Kidney tubule cell (primary cell): ENCODE measurements at regions not wholly inside any gene's neighbourhood (a gene's known extent, or its start where the extent isn't known, plus 50 kb on each side); places are given as distances from the start of the nearest gene placed in this dataset.
"Not testable (repeated sequence)": the region's sequence is repeated elsewhere in the genome, so short reads cannot be mapped to it uniquely, and the experiment has no call there.

ENCODE experiments used
- DNase-seq: peaks from one replicate; pipeline ENCODE4 v3.0.0-alpha.2; 2018; ENCODE audit warnings: low spot score

DNA sequence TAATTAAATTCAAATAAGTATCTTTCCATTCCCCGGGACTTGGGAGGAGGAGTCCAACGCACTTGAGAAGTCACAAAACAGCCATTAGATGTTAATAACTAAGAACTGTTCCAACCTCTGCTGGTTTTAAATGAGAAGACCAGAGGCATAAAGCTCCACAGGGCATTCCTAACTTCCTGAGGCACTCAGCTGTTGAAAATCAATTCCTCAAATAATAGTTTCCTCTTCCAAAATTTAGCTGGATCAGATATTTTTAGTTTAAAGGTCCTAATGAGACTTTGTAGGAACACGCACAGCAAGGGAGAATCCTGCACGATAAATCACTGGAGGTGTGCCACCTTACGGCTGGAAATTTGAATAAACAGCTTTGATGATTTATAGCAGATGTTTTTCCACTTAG, 504.3 kb upstream of the ZFP42 start:
- no peak for DNase-seq

DNA sequence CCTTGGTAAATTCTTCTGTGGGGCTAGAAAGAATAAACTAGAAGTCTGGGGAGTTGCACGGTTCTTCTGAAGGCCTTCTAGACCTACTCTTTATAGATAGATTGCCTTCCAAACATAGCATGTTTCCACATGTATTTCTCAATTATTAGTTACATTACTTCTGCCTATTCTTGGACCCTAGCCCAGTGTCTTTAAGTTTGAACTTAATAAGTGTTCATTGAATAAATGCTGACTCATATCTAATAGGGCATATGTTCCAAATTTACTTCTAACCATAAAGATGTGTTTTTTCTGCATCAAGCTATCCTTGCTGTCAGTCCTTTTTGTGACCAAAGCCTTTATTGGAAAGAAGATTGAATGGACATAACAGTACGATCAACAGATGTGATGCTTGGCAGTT, 503.6 kb upstream of the ZFP42 start:
- no peak for DNase-seq

DNA sequence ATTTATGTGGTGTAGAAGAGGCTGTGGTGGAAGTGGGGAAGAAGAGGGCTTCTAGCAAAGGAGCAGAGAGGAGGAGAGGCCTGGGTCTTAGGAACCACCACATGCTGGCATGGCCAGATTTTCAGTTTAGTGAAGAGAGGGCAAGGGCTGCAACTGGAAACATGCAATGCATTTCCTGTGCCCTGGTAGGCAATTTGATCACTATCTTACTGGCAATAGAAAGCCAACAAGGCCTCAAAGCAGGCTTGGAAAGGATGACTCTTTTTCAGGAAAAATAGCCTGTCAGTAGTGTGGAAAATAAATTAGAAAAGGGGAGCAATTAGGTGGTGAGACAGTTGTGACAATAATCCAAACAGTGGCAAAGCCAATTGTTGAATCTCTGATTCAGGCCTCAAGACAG, 501.9 kb upstream of the ZFP42 start:
- no peak for DNase-seq

DNA sequence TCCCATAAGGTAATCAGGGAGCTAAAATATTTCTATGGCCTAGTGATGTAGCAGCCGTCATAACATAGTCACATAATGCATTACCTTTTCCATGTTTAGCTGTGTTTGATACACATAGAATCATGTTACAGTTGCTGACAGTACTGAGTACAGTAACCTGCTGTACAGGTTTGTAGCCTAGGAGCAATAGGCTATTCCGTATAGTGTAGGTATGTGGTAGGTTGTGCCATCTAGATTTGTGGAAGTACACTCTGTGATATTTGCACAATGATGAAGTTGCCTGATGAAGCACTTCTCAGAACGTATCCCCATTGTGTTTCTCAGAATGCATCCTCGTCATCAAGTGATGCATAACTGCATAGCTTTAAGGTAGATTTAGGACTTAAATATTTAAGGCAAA, 495.6 kb upstream of the ZFP42 start:
- DNase-seq = no peak

DNA sequence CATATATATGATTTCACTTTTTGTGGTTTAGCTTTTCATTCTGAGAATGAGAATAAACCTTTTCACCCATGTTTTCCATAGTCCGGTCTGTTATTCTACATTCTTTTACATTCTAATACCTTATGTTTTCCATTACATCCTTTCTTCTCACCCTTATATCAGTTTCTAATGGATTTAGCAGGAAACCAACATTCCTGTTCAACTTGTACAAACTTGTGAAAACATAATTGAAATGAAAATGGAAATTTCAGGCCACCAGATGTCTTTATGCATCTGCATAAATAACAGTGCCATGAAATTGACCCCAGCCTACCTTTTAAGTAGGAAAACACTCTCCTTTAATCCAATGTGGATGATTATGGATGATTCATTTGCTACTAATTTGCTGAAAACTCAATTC, 494.8 kb upstream of the ZFP42 start:
- DNase-seq = no peak

DNA sequence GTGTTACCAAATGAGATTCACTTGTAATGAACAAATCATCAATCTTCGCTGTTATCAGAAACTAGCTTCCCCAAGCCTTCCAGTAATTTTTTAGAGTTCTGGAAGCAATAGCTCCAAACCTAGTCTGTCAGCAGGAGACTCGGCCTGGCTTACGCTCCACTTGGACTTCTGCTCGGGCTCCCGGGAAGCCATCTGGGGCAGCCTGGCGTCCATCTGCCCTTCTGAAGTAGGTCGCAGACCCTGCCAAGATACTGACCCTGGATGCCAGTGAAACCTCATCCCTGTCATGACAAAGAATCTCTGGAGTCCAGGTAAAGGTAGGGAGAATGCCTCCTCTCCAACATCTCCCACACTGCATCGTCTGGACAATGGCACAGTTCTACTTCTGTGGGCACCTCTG, 493.8 kb upstream of the ZFP42 start:
- DNase-seq = no peak

DNA sequence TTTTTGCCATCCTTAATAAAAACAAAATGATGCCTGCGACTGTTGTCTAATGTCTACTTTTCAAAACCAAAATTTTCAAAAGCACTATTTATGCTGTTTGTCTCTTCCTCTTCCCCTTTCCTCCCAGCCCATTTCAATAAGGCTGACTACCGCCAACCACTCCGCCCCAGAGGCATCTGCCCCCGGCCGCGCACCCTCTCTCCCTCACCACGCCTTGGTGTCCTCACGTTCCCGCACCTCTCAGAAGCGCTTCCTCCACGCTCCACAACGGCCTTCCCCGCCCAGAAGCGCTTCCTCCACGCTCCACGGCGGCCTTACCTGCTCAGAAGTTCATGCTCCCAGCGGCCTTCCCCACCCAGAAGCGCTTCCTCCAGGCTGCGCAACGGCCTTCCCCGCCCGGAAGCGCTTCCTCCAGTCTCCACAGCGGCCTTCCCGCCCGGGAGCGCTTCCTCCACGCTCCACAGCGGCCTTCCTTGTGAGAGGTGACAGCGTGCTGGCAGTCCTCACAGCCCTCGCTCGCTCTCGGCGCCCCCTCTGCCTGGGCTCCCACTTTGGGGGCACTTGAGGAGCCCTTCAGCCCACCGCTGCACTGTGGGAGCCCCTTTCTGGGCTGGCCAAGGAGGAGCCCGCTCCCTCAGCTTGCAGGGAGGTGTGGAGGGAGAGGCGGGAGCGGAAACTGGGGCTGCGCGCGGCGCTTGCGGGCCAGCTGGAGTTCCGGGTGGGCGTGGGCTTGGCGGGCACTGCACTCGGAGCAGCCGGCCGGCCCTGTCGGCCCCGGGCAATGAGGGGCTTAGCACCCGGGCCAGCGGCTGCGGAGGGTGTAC, 490.4 kb upstream of the ZFP42 start:
- DNase-seq = no peak

DNA sequence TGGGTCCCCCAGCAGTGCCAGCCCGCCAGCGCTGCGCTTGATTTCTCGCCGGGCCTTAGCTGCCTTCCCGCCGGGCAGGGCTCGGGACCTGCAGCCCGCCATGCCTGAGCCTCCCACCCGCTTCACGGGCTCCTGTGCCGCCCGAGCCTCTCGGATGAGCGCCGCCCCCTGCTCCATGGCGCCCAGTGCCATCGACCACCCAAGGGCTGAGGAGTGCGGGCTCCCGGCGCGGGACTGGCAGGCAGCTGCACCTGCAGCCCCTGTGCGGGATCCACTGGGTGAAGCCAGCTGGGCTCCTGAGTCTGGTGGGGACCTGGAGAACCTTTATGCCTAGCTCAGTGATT, 489.8 kb upstream of the ZFP42 start:
- DNase-seq = not testable (repeated sequence)

DNA sequence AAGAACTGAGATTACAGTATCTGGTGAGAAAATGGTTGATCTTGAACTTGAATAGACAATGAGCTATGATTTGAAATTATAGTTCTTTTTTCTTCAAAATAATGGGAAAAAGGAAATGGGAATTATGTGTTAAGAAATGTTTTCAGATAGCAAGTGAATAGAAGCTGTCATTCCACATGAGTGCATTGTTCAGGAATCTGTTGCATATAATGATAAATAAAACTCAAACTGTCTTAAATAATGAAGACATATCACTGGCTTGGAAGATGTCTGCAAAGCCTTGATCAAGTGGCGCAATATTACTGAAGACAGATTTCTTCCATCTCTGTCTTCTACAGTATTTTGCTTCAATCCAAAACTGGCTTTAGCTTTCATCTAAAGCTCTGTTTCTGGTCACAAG, 479.3 kb upstream of the ZFP42 start:
- no peak for DNase-seq

DNA sequence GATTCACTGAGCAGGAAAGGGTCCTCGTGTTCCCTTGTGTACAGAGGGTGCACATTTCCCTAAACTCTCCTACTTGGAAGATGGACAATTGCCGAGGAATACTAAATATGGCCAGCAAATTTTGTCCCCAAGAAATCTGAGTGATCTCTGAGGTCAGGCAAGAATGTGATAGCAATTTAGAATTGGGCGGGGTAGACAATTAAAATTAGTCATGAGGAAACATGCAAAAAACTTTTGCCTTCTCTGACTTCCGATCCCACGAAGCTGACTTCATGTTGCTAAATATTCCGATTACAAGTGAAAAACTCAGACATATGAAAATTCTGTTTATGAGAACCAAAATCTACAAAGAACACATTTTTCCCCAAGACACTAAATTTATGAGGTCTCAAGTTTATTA, 453.9 kb upstream of the ZFP42 start:
- no peak for DNase-seq

DNA sequence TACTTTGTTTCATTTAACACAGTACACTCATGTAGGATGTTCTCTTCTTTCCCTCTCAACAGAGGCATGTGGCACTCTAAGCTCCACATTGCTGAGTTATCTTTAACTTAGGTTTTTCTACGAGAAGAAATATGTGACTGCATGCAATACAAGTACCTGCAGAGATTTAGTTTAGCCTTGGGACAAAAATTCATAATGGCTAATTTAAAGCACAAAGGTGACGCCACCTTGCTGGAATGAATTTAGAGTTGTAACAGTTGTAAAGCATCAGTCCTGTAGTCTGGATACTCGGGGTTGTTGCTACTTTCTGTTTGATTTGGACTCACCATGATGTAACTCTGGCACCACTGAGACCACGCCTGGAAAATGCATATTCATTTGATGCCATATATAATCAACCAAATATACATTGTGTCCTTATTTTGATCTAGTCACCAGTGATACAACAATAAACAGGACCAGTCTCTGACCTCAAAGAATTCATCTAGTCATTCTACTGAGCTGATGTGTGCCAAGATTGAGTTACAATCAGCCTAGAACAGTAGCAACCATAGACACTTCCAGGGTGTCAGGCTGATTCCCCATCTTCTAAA, 451.0 kb upstream of the ZFP42 start:
- DNase-seq = peak; percentile 22

DNA sequence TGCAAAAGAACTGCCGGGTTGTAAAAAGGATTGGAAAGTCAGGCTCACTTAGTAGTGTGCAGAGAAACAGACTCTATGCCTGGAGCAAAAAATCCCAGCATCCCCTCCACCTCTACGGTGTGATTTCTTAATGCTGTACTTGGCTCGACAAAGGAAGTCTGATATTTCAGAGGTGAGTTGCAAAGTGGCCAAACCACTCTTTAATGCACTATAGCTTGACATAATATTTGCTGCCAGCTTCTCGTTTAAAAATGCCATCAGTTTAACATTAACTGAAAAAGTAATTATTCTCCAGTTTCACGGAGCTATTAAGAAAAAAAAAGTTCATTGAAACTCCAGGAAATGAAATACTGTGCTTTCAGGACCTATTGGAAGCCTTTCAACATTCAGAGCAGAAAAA, 448.3 kb upstream of the ZFP42 start:
- DNase-seq = peak; percentile 84

DNA sequence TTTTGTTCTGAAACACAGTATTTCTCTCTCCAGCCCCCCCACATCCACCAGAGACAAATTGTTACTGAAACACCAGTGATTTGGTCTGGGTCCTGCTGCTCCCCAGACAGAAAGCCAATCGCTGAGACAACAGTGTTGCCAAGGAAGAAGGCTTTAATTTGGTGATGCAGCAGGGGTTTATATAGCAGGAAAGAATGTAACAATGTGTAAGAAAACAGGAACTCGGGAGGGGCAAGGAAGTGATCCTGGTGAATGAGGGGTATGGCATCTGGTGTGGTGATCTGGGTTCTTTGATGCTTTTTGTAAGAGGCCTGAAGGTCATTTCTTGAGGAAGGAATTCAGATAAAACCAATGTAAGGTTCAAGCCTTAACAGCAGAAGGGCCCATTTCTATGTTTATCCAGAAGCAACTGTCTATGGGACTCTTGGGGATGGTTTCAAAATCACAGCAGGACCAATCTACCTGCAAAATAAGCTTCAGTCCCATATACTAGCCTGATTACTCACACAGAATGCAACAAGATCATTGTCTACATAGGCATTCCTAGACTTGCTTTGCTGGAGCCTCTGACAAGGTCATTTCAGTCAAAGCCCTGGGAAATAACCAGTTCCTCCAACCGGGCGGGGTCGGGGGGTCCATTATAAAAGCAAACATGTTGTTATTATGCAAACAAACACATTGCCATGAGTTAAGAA, 445.2 kb upstream of the ZFP42 start:
- peak; percentile 80 for DNase-seq

DNA sequence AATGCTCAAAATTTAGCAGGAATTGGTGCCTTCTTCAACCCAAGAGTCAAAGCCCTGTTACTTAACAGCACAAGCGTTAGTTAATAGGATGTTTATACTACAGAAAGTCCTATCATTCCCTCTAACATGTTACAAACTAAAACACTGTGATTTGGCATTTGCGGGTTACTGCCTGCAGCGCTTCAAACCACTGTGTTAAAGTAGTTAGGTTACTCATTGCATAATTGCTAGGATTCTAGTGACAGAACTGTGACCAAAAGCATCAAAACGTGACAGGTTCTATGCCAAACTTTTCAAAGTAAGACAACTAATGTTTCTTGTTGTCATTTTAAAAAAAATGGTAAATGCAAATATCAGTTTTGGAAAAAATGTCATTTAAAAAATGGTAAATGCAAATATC, 442.8 kb upstream of the ZFP42 start:
- DNase-seq = no peak

DNA sequence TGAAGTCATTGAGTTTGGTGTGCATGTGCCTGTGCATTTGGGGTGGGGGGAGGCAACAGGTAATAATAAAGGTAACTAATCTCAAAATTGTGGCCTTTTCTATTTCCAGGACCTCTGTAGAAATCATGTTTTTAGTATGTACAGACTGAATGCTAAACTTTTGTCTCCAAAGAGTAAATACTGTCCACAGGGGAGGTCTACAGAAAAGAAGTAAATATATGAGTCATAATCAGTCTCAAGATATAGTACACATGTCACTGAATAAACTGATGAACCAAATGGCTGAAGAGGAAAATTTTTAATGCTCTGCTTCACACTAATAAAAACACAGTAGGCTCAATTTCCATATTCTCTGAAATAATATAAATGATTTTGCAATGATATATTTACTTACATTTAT, 440.4 kb upstream of the ZFP42 start:
- no peak for DNase-seq

DNA sequence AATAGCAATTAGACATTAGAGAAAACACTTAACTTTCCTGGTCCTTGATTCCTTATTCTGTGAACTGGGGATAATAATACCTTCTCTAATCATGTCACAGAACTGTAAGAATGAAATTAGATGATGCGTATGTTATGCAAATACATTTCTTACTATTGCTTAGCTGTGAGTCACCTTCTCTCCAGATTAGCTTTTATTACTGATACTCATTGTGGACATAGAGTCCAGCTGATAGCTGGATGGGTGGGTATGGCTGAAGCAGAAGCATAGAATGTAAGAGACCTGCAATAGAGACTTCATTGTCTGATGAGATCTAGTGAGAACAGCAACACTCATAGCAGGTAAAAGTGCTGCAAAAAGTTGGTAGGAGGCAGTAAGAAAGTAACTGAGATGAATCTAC, 437.2 kb upstream of the ZFP42 start:
- DNase-seq = no peak

DNA sequence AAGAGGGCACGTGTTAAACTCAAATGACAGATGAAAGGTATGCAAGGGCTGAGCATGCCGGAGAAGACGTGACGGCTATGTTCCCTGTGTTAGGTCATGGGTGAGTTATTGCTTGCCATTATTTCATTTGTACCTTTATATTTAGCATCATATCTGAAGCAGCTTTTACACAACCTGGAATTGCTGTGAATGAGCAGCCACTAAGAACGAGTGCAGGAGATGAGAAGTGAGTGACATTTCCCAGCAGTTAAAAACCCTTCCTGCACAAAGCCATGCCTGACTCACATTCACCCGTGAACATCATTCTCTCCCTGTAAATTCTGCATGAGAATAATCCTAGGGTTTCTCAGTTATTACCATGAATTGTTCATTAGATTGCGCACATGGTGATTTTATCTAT, 433.2 kb upstream of the ZFP42 start:
- DNase-seq = no peak

DNA sequence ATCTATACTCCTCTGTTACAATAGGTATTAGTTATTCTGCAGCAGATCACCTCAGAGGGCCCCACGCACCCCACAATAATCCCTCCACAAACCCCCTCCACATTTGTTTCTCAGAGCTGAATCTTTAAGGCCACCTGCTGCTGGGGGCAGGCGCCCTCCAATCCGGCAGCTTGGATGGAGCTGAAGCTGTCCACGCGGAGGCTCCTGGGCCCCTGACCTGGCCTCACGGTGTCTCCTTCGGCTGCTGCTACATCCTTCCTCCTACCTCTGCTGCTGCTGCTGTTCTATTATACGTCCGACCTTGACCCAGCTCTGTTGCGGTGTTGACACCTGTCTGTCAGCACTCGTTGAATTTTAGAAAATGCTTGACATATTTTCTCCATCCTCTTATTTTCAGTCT, 430.2 kb upstream of the ZFP42 start:
- DNase-seq = no peak

DNA sequence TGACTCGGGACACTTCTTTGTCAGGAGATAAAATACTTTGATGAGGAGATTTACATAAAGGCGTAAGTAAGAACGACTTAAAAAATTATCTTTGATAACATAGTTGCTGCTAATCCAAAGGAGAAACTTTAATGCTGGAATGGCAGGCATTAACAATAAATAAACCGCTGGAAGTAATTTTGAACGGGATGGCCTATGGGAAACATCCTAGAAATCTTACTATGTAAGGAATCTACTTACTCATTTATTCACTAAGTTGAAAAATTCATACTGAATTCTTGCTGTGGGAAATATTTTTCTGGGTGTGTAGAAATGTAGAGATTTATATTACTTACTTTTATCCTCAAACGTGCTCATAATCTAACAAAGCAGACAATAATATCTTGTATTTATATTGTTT, 425.7 kb upstream of the ZFP42 start:
- DNase-seq = no peak

DNA sequence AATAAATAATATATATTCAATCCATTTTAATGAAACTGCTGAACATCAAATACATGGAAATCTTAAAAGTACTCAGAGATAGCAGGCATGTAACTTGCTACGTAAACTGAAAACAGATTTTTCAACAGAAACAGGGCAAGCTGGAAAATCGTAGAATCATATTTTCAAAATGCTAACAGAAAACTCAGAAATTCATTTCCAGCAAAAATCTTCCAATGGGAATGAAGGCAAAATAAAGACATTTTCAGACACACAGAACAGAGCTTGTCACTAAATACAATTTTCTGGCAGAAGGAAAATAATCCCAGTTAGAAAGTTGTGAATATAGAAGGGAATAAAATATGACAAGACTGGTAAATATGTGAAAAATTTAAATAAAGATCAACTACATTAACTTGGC, 419.9 kb upstream of the ZFP42 start:
- DNase-seq = no peak

DNA sequence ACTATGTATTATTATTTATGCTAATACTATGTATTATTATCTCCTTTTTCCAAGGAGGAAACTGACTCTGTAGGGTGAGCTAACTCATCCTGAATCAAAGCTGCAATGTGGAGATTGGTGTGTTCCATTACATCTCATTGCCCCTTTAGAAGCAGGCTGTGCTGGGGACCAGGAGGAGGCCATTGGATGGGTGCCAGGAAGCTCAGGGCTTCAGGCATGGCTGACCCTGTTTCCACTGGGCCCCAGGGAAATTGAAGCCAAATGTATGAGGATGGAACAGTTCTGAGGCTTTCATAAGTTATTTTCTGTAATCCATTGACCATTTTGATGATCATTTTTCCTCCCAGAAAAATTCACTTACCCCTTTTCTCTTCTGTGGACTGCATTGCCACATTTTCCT, 418.8 kb upstream of the ZFP42 start:
- peak; percentile 39 for DNase-seq

DNA sequence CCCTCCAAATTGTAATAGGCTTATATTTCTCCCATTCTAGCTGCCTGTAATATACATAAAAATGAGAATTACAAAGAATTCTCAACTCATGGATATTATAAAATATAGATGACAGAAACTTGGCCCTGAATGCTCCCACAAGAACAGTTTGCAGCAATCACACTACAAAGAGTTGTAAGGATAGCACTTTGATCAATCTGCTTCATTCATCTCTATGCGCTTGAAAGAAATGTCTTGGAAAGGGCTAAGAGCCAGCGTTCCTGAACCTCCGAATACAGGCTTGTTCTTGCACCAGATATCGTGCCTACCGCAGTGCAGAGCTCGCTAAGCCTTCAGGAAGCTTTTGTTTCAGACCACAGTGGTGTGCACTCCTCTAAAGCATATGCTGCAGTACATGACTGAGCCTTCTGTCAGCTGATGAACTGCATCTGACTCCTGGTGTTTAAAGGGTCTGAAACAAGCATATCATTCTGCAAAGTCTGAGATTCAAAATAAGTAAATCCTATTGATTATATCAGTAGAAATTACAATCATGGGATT, 417.6 kb upstream of the ZFP42 start:
- no peak for DNase-seq

DNA sequence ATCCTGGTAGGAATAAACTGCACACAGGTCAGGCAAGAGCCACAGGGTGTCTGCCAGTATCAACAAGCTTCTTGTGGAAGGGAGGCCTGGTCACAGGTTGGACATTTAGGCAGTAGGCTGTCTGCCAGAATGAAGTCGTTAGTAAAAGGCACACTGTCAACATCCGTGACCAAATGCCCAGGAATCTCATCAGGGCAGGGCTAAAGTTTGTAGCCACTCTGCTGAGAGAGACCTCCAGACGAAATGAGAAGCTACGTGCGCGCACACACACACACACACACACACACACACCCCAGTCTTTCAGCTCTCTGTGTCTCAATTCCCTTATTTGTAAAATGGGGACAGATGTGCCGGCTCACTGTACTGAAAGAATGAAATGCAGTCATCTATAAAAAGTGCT, 408.7 kb upstream of the ZFP42 start:
- peak; percentile 92 for DNase-seq
